ENCODE measurements at regions not wholly inside any gene's neighbourhood (a gene's known extent, or its start where the extent isn't known, plus 50 kb on each side); places are given as distances from the start of the nearest gene placed in this dataset.

- TF ChIP-seq CTCF (conservative IDR thresholded peaks at IDR 0.05; ENCODE audit: low read depth, low read length) (no peak), EZH2 (IDR thresholded peaks at IDR 0.05; ENCODE audit: borderline replicate concordance, low read depth, low read length, poor library complexity, severe bottlenecking) (no peak)
These were observed 227.6 kb downstream of the FZD1 start for GRCh38 chr7:91491868-91492267.

Measured in A673 (cell line).